AML-193 (cell line): ENCODE measurements at regions not wholly inside any gene's neighbourhood (a gene's known extent, or its start where the extent isn't known, plus 50 kb on each side); places are given as distances from the start of the nearest gene placed in this dataset.
"Not testable (repeated sequence)": the region's sequence is repeated elsewhere in the genome, so short reads cannot be mapped to it uniquely, and the experiment has no call there.

Experiments
- DNase-seq, 2 experiments: peaks; one replicate each; lab custom pipeline; 2025; lab: John Stamatoyannopoulos, UW

DNA sequence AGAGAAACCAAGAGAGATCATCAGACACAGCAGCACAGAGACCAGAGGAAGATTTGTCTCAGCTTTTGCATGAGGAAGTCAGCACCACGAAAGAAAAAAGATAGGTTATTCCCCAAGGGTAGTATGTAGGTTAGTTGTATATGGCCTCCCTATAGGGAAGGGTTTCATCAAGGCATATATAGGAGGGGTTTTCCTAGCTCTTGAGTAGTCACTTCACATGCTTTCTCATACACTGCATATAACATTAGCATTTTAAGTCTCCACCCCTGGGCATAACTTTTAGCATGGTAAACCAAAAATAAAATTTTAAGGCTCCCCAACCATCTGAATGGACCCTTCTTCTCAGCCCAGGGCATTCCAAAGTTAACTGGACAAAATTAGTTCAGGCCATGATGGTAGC, 1571.6 kb upstream of the ACO1 start:
- DNase-seq = no peak

GRCh38 chr9:30815585-30815984, 1568.9 kb upstream of the ACO1 start:
- no peak for DNase-seq

- DNase-seq = no peak
These were observed 1539.3 kb upstream of the ACO1 start for GRCh38 chr9:30845136-30845535.

GRCh38 chr9:30846651-30847050, 1537.8 kb upstream of the ACO1 start:
- DNase-seq = no peak

- DNase-seq = no peak
These were observed 1532.8 kb upstream of the ACO1 start for GRCh38 chr9:30851600-30851999.

DNA sequence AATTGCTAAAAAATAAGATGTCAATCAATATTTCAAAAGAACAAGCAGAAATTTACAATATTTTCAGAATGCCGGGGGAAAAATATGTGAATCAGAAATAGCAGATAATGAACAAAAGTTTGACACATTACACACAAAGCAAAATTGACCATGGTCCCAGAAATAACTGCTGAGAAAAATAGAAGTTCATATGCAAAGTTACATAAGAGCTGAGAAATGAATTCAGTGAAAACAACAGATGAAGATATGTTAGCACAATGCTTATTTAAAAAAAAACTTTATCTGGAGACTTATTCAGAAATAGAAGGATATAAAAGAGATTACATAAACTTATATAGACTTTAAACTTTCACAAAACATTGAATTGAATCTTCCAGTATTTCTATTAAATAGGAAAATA, 1483.7 kb upstream of the ACO1 start:
- no peak for DNase-seq

DNA sequence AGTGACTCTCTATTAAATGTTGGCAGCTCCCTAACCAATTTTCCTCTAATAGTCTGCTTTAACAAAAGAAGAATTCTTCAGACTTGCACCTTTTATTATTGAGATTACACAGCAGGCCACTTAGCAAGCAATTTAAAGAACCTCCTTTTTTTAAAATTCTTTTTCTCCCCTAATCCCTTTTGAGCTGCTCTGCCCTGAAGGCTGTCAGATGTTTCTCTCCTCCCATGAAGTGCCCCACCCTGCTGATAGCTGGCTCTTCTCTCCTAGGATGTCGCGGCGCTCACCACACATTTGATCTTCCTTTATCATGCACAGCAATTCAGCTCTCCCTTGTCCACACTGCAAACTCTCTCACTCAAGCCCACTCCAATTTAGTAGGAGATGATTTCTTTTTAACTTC, 1471.1 kb upstream of the ACO1 start:
- no peak for DNase-seq

DNA sequence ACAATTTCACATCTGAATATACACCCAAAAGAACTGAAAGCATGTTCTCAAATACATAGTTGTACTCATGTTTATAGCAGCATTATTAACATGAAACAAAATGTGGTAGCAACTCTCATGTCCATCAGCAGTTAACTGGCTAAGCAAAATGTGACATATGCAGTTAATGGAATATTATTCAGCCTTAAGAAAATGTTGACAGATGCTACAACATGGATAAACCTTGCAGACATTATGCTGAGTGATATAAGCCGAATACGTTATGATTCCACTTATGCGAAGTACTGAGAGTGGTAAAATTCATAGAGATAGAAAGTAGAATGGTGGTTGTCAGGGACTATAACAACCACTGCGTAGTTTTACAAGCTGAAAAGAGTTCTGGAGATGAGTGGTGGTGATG, 1469.0 kb upstream of the ACO1 start:
- DNase-seq = no peak

DNA sequence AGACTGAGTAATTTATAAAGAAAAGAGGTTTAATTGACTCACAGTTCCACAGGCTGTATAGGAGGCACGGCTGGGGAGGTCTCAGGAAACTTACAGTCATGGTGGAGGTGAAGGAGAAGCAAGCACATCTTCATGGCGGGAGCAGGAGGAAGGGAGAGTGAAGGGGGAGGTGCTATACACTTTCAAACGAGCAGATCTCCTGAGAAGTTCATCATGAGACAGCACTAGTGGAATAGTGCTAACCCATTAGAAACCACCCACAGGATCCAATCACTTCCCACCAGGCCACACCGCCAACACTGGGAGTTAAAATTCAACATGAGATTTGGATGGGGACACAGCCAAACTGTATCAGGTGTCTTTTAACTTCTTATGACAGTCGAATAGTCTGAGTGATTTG, 1459.3 kb upstream of the ACO1 start:
- DNase-seq = no peak

- DNase-seq = no peak
These were observed 1458.8 kb upstream of the ACO1 start for GRCh38 chr9:30925635-30926034.

DNA sequence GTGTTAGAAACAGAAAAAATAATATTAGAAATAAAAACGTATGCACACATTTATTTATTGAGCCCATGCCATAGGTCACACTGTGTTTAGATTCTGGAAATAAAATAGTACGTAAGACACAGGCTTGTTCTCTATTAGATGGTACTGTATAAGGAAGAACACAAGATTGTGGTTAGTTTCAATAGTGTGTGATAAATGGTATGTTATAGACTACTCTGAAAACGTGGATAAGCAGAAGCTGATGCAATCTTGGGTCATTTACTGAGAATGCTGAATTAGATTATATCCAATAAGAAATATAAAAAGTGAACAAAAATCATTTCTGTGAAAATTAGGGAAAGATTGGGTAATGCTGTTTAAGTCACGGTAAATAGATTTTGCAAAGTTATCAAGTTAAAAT, 1456.4 kb upstream of the ACO1 start:
- no peak for DNase-seq

DNA sequence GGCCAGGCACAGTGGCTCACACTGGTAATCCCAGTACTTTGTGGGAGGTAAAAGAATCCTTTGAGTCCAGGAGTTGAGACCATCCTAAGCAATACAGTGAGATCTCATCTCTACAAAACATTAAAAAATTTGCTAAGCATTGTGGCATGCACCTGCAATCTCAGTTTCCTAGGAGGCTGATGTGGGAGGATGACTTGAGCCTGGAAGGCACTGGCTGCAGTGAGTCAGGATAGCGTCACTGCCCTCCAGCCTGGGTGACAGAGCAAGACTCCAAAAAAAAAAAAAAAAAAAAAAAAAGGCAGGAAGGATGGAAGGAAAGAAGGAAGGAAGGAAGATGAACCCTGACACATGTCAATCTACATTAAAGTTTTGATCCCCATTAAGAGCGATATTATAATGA, 1452.2 kb upstream of the ACO1 start:
- no peak for DNase-seq

GRCh38 chr9:30935730-30936129, 1448.7 kb upstream of the ACO1 start:
- no peak for DNase-seq

DNA sequence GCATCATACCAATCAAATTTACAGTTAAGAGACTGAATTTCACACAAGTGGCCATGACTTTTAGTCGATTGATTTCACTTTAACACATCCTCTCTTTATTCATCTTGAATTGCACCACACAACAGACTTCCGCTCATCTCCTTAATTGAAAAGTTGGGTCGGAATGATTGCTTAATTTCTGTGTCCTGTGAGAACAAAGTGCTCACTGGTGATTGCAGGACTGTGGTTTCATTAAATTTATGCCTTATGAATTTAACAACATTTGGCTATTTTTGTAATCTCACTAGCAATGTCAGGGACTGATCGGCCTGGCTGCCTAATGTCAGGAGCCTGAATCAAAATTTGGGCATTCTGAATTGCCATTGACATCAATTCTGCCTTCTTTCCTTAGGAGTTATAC, 1447.3 kb upstream of the ACO1 start:
- no peak for DNase-seq

DNA sequence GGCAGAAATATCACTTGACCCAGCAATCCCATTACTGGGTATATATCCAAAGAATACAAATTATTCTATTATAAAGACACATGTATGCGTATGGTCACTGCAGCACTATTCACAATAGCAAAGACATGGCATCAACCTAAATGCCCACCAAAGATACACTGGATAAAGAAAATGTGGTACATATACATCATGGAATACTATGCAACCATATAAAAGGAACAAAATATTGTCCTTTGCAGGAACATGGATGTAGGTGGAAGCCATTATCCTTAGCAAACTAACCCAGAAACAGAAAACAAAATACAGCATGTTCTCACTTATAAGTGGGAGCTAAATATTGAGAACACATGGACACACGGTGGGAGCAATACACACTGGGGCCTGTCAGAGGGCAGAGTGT, 1441.6 kb upstream of the ACO1 start:
- DNase-seq = not testable (repeated sequence)

GRCh38 chr9:30943446-30944224, 1440.8 kb upstream of the ACO1 start:
- DNase-seq = no peak

DNA sequence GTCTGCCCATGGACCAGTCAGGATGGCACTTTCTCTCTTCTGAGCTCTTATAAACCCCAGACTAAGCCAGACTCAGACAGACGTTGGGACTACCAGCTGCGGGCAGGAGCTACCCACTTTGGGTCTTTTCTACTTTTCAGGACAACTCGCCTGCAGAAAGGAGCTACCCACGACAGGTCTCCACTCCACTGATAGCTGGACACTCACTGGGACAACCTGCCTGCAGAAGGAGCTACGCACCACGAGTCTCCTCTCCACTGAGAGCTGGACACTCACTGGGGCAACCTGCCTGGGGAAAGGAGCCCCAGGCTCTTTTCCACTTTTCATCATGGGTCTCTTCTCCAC, 1440.2 kb upstream of the ACO1 start:
- no peak for DNase-seq

- no peak for DNase-seq
These were observed 1439.6 kb upstream of the ACO1 start for GRCh38 chr9:30944741-30945280.

- DNase-seq = no peak
These were observed 1420.1 kb upstream of the ACO1 start for GRCh38 chr9:30964332-30964731.

- DNase-seq = no peak
These were observed 1417.0 kb upstream of the ACO1 start for GRCh38 chr9:30967476-30967875.

- no peak for DNase-seq
These were observed 1414.3 kb upstream of the ACO1 start for GRCh38 chr9:30970186-30970585.

- DNase-seq = no peak
These were observed 1413.6 kb upstream of the ACO1 start for GRCh38 chr9:30970812-30971211.

DNA sequence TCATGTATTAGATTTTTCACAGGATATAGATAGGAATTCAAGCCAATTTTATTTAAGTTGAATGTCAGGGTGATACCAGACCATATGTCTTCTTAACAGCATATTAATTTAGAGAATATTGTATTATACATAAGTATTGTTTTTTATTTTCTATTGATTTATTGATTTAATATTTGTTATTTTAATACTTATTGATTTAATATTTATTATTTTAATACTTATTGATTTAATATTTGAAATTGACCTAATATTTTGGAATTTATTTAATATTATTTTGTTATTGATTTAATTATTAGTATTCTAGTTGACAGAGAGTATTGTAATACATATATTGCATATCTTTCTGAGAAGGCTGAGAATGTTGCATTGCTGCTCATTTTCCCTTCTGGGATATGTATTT, 1411.8 kb upstream of the ACO1 start:
- DNase-seq = no peak

DNA sequence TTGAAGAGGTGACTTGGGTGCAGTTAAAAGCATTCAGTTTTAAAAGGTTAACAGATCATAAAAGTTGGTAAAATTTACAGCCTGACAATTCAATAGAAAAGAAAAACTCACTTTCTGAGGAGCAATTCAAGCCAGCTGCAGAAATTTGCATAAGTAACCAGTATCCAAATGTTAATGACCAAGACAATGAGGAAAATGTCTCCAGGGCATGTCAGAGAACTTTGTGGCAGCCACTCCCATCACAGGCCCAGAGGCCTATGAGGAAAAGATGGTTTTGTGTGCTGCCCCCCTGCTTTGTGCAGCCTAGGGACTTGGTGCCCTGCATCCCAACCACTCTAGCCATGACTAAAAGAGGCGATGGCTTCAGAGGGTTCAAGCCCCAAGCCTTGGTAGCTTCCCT, 1406.5 kb upstream of the ACO1 start:
- DNase-seq = no peak
